ENCODE measurements at regions not wholly inside any gene's neighbourhood (a gene's known extent, or its start where the extent isn't known, plus 50 kb on each side); places are given as distances from the start of the nearest gene placed in this dataset.
"Not testable (repeated sequence)": the region's sequence is repeated elsewhere in the genome, so short reads cannot be mapped to it uniquely, and the experiment has no call there.

DNA sequence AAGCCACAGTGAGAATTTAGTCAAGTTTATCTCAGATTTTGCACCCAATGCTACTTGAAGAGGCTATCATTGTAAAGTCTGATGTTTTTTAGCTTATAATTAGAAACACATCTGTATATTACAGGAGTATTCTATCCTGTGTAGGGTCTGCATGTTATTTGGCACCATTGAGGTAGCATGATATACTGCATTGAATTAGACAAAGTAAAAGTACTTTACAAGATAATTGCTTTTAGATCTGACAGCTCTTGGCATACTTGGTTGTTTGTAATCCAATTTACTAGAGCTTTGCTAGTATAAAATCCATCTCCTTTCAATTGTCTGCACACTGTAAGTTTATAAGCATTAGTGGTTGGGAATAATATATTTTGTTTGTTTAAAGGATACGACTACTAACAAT is 714.3 kb downstream of the ANKRD7 start:
- no peak for DNase-seq (ENCODE audit: low read depth)

DNA sequence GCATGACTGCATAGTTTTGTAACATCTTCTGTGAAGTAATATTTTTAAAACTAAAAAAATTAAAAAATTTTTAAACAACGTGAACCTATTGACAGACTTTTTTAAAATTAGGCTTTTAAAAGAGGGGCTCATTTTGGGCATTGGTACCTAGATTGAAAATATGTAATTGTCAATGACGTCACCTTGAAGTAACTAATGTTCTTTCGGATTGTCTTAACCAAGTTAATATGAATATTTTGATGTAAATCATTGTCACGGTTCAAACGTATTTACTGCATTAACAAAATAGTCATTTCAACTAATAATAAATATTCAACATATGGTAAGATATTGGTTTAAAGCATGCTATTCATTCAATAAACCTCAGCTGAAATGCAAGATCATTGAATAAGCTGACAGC is 719.8 kb downstream of the ANKRD7 start:
- DNase-seq (ENCODE audit: low read depth): no peak

DNA sequence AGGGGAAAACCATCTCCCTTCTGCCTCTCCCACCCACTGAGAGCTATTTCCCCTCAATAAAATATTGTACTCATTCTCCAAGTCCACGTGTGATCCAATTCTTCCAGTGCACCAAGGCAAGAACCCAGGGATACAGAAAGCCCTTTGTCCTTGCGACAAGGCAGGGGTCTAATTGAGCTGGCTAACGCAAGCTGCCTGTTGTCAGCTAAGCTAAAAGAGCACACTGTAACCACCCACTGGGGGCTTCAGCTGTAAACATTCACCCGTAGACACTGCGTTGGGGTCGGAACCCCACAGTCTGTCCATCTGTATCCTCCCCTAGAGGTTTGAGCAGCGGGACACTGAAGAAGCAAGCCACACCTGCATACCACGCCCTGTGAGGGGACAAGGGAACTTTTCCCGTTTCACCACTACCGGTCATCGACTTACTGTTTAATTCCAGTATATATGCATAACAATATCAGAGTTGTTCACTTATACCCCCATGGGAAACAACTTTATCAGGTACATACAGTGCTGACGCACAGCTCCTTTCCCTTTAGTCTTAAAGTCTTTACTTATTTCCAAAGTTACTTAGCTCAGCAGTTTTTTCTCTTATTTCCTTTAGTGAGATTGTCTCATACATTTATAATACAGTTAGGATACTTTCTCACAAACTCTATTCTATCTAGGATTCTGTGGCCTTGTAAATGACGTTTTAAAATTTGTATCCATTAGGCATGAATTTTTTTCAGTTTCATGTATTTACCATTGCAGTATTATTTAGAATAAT is 721.6 kb downstream of the ANKRD7 start:
- no peak for DNase-seq (ENCODE audit: low read depth)

DNA sequence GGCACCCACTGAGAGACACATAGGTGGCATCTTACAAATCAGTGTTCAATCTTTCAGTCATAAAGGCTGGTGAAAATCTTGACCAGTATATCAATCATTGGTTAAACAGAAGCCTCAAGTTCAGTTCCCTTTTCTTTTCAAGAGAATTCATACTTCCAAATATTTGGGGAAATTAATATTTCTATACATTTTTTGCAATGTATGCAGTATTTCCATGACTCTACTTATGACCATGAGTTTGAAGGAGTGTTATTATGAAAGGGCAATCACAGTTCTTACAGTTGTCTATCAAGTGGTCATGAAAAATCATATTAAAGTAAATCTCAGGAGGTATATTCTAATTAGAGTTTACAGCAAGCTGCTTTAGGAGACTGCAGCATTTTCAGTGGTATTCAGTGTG is 724.0 kb downstream of the ANKRD7 start:
- DNase-seq (ENCODE audit: low read depth): no peak

DNA sequence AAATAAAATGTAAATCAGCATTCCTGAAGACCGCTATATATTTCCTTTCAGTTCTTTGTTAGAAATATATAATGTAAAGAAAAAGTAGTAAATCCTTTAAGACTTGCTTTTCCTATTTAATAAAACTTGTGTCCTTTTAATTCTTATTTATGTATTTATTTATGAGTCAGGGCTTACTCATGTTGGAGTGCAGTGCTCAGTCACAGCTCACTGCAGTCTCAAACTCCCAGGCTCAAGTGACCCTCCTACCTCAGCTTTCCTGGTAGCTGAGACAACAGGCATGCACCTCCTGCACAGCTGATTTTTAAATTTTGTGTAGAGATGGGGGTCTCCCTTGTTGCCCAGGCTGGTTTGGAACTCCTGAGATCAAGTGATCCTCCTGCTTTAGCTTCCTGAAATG is 724.5 kb downstream of the ANKRD7 start:
- DNase-seq (ENCODE audit: low read depth): no peak

DNA sequence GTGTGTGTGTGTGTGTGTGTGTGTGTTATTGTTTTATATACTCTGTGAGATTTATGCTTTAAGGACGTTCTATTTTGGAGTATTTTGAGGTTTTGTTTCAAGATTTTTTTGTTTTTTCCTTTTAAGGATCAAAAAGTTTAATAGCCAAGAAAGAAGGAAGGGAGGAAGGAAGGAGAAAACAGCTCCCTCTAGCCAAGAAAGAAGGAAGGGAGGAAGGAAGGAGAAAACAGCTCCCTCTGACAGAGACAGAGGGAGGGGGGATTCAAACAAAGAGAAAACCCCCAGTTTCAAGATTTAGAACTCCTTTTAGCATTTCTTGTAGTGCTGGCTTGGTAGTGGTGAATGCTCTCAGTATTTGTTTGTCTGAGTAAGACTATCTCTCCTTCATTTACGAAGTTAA is 731.8 kb downstream of the ANKRD7 start:
- DNase-seq (ENCODE audit: low read depth): not testable (repeated sequence)

DNA sequence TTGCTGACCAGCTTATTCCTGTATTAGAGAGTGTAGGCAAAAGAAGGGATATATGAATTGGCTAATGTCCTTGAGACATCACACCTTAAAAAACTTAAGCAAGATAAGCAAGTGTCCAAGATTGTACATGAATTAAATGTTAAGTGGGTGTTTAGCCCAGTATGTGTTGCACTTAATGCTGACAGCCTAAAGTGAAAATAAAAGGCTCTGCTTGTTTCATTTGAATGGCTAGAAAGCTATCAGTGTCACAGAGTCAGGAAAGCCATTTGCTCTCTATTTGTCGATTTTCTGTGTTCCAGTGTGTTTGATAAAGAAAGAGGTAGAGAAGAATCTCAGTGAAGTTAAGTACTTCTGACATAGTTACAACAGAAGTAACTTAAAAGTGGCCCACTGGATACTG is 744.9 kb downstream of the ANKRD7 start:
- no peak for DNase-seq (ENCODE audit: low read depth)

DNA sequence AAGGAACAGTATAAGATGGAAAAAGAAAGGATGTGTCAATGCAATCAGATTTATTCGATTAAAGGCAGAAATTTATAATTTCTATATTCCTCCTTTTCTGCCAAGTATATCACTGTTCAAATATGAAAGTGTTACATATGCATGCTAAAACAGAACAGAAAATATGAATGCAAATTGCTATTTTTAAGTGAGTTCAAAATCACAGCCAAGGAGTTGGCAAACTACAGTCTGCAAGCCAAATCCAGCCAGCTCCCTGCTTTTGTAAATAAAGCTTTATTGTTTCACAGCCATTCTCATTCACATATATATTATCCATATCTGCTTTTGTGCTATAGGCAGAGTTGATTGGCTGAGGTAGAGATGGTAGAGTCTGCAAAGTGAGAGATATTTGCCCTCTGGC is 747.2 kb downstream of the ANKRD7 start:
- DNase-seq (ENCODE audit: low read depth): no peak

DNA sequence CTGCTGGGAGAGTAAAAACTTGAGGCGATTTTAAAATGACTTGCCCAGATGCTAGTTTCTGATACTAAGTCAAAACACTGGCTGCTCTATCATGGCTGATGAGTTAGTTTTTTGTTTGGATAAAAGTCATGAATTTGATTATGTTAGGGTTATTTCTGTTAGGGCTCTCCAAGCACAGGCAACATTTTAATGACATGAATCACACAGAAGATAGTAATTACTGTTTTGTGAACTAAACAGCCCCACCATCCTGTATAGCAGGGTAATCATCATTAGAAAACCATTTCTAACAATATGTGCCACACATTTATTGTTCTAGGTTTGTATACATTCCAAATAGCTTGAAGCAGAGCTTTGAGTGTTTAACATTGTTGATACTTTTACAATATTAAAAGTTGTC is 750.3 kb downstream of the ANKRD7 start:
- DNase-seq (ENCODE audit: low read depth): no peak

DNA sequence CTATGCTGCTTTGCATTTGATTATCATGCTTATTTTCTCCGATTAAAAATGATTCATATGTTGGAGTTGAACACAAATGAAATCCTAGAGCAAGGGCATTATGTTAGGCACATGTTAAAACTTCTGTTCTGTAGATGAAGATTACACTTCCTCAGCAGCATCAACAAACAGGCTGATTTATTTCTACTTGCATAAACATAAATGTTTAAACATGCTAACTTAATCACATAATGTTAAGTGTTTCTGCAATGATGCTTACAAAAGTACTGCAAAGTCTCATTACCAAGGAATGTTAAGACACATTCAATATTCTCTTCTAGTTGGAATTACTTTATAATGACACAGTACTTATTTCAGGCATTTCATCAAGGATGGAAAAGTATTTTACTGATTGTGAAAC is 770.8 kb downstream of the ANKRD7 start:
- DNase-seq (ENCODE audit: low read depth): no peak

DNA sequence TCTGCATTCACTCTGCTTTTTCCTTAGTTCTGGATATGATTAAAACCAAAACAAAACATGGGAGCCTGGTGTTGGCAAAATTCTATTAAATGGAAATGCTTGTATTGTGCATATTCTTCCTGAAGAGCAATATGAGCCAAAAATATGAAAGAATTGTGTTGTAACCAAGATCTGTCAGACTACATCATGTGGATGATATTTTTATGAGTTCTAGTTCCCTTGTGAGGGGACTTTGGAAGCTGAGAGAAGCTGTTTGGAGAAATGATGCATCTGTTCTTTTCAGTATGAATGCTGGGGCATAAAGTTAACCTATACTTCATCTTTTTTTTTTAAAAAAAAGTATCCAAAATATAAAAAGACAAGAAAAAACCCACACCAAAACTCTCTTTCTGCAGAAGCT is 782.7 kb downstream of the ANKRD7 start:
- DNase-seq (ENCODE audit: low read depth): no peak

DNA sequence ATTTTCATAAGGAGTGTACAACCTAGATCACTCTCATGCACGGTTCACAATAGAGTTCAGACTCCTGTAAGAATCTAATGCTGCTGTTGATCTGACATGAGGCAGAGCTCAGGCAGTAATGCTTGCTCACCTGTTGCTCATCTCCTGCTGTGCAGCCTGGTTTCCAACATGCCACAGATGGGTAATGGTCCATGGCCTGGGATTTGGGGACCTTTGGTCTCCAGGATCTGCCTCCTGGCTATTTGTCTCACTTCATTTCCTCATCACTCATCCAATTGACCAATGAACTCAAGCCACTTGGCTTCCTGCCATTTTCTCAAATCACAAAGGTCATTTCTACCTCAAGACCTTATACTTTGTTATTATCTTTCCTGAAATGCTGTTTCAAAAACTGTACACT is 786.1 kb downstream of the ANKRD7 start:
- DNase-seq (ENCODE audit: low read depth): no peak

DNA sequence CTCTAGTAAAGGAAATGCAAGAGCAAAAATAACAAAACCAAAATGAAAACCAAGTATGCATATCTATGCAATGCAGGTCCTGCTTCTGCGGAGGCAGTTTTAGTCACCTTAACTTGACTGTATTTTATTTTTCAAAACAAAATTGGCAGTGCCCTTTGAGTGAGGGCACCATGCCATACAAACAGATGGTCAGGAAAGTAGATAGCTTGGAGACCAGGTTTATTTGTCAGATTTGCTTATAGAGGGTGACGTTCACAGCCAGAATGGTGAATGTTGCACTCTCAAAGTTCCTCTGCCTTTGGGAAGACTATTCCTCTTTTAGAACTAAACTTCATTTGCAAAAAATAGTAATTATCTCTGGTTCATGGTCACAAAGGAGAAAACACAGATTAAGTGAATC is 801.9 kb downstream of the ANKRD7 start:
- DNase-seq (ENCODE audit: low read depth): no peak

DNA sequence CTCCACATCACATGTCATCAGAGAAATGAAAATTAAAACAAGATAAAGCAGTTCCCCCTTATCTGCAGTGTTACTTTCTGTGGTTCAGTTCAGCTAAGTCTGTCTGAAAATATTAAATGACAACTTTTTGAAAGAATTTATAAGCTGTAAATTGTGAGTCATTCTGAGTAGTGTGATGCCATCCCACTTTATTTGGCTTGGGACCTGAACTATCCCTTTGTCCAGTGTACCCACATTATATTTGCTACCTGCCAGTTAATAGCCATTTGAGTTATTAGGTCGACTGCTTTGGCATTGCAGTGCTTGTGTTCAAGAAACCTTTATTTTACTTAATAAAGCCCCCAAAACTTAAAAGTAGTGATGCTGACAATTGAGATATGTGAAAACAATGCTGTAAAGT is 804.2 kb downstream of the ANKRD7 start:
- DNase-seq (ENCODE audit: low read depth): no peak

DNA sequence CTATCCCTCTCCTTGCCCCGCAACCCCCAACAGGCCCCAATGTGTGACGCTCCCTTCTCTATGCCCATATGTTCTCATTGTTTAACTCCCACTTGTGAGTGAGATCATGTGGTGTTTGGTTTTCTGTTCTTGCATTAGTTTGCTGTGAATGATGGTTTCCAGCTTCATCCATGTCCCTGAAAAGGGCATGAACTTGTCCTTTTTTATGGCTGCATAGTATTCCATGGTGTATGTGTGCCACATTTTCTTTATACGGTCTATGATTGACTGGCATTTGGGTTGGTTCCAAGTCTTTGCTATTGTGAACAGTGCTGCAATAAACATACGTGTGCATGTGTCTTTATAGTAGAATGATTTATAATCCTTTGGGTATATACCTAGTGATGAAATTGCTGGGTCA is 807.6 kb downstream of the ANKRD7 start:
- DNase-seq (ENCODE audit: low read depth): not testable (repeated sequence)

DNA sequence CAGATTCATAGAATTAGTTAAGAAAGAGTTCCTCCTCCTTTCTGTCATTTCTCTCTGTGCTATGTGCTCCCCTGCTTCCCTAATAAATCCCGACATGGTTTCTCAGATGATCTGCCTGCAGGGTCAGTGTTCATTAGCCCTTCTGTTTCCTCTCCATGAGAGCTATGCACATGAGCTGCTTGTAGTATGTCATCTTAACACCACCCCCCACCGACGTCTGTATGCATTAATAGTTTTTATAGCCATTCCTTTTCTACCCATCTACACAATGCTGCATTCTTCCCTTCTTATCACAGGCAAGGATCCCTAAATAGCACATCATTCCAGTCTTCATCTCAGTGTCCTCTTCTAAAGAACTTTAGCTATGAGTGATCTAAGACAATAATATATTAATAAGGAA is 809.1 kb downstream of the ANKRD7 start:
- DNase-seq (ENCODE audit: low read depth): no peak

DNA sequence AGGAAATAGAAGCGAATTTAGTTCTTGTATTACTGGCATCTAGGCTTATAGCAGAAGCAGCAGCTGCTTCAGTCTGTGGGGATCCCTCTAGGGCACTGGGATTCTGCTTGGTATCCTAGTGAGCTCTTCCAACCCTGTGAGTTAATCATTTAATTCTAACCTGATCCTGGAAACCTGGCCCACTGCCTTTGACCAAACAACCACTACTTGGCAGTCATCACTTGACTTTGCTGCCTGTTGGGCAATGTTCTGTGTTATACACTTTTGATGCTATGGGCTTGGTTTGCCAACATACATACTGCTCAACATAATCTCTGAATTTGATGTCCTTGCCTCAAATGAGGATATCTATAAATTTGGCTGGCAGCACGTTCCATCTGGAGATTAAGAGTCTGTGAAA is 813.4 kb downstream of the ANKRD7 start:
- no peak for DNase-seq (ENCODE audit: low read depth)

DNA sequence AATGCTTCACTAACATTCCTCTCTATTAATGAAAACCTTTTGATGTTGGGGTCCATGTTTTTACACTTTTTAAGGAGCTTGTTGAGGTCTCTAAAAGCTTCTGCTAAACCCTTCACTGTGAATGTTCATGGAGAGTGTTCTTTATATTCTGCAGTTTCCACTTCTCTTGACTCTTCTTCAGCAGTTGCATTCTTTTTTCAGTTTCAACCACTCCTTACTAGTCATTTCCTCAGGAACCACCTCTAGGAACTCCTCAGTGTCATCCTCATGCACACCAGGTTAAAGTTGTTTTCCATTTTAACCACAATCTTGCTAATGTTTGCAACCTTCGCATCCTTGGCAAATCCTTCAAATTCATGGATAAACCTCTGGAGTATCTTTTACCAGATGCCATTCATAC is 821.6 kb downstream of the ANKRD7 start:
- no peak for DNase-seq (ENCODE audit: low read depth)

DNA sequence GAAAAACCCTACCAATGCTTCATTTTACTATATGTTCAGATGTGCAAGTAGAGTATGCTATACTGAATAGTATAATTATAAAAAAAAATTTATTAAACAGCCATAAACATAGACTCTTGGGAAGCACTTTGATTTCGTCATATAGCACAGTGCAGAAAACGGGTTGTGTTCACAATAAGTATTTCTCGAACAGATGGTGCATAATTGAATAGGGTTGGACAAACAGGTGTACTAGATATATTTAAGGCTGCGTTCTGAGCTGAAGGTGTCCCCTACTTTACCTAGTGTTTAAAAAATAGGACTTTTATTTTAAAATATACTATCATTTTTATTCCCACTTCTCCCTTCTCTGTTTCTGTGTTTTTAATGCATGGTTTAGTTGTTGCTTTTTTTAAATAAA is 841.5 kb downstream of the ANKRD7 start:
- DNase-seq (ENCODE audit: low read depth): no peak

DNA sequence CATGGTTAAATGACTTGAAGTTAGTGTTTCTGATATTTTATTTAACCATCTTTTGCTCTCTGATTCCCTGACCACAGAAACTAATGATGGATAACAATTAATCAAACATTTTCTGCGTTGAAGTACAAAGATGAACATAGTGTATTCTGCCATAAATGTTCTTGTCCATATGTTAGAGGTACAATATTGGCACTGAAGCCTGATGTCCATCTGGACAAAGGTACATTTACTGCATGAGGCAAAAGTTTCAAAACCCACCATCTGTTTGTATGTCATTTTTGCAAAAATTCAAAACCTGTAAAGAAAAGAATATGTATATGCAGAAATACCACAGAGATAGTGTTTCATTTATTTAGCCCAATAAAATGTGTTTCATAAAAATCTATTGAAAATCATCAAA is 861.5 kb downstream of the ANKRD7 start:
- no peak for DNase-seq (ENCODE audit: low read depth)

DNA sequence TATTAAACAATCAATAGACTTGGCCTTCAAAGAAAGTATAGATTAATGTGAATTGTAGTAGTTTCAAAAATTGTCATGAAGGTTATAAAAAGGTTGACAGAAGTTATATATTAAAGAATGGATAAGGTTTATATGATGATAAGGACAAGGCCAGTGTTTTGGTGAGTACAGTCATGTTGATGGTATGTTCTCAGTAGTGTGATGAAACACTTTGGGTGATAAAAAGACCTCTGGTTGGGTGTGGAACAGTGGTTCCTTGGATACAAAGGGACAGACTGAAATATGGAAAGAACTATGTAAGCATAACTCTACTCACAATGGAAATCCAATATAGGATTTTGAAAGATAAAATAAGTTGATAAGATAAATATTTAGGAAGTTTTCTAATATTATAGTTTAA is 866.3 kb downstream of the ANKRD7 start:
- DNase-seq (ENCODE audit: low read depth): no peak

DNA sequence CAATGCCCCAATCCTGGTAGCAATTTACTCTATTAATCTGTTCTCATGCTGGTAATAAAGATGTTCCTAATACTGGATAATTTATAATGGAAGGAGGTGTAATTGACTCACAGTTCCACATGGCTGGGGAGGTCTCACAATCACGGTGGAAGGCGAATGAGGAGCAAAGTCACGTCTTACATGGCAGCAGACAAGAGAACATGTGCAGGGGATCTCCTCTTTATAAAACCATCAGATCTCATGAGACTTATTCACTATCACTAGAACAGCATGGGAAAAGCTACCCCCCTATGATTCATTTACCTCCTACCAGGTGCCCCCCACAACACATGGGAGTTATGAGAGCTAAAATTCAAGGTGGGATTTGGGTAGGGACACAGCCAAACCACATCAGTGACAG is 872.2 kb downstream of the ANKRD7 start:
- DNase-seq (ENCODE audit: low read depth): no peak

DNA sequence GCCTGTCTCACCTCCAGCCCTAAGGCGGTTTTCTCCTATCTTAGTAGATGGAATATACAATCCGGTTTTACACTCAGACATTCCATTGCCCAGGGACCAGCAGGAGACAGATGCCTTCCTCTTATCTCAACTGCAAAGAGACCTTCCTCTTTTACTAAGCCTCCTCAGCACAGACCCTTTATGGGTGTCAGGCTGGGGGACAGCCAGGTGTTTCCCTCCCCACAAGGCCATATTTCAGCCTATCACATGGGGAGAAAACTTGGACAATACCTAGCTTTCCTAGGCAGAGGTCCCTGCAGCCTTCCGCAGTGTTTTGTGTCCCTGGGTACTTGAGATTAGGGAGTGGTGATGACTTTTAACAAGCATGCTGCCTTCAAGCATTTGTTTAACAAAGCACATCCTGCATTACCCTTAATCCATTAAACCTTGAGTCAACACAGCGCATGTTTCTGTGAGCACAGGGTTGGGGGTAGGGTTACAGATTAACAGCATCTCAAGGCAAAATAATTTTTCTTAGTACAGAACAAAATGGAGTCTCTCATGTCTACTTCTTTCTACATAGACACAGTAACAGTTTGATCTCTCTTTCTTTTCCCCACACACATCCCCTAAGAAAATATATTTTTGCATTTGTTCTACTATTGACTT is 876.2 kb downstream of the ANKRD7 start:
- not testable (repeated sequence) for DNase-seq (ENCODE audit: low read depth)

DNA sequence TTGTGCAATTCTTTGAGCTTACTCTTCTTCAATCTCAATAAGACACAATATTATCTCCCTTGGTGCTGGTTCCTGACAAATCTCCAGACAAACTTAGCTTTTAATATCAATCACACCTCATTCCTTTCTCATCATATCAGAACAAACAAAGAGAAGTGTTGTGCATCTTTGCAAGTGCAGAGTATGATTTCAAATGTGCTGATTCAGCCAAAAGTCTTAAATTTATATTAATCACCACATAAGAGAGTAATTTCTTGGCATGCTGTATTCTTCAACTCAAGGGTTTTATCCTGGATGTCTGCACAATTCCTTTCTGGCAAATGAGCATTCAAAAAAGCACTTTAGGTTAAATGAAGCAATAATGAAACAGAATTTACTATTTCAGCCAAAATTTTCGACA is 877.8 kb downstream of the ANKRD7 start:
- no peak for DNase-seq (ENCODE audit: low read depth)

Data from HS-27A (cell line).